ENCODE measurements at regions not wholly inside any gene's neighbourhood (a gene's known extent, or its start where the extent isn't known, plus 50 kb on each side); places are given as distances from the start of the nearest gene placed in this dataset.

GRCh38 chr1:81375884-81376548, 424.7 kb upstream of the ADGRL2 start:
- TF ChIP-seq TAF1 (IDR thresholded peaks at IDR 0.05; ENCODE audit: low read depth) (no peak), RAD21 (IDR thresholded peaks at IDR 0.05; ENCODE audit: low read depth) (no peak), TCF12 (IDR thresholded peaks at IDR 0.05; ENCODE audit: low read depth) (no peak), TEAD4 (IDR thresholded peaks at IDR 0.05) (no peak)
